ENCODE measurements at regions not wholly inside any gene's neighbourhood (a gene's known extent, or its start where the extent isn't known, plus 50 kb on each side); places are given as distances from the start of the nearest gene placed in this dataset.

DNA sequence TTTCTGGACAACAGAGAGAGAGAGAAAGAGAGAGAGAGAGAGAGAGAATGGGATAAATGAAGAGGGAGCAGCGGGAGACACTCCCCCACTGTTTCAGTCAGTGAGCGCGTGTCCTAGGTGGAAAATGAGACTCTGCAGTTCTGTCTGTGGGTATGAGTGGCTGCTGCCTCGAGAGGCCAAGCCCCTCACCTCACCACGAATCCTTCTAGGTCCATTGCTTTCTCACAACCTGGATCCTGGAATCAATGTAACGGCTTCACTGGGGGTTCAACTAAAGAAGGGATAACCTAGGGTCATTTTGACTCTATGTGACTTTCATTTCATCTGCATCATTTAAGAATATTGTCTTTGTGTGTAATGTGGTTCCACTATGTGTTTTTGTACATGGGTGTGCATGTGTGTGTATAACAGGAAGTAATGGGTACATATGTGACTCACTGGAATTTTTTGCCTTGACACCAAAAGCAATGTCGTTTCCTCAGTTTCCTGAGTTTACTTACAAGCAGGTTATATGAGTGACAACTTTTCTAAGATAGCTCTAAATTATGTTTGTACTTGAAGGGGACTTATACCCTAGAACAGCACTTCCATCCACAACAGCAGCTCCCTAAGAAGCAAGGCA, 221.4 kb upstream of the TRIB2 start:
- TF ChIP-seq POLR2AphosphoS5 (IDR thresholded peaks at IDR 0.05; ENCODE audit: low read depth, low read length) (no peak), POLR2A (IDR thresholded peaks at IDR 0.05; ENCODE audit: low read depth, low read length) (no peak), TAF1 (IDR thresholded peaks at IDR 0.05; ENCODE audit: borderline replicate concordance, low read depth, low read length) (no peak)
